Peyer's patch (tissue), 4 donors: ENCODE measurements at regions not wholly inside any gene's neighbourhood (a gene's known extent, or its start where the extent isn't known, plus 50 kb on each side); places are given as distances from the start of the nearest gene placed in this dataset.

ENCODE experiments used
- CTCF ChIP-seq, 6 experiments: fragments of 450-650 bp in 4 of 6; fragments of 200-600 bp in 2 of 6; sonication (generic) in 1 of 6; IDR thresholded peaks; one replicate each; pipeline ENCODE4 v1.5.1; 2017 to 2019; ENCODE audit warnings: antibody characterized with exemption in 6 of 6, mild to moderate bottlenecking in 3 of 6, moderate library complexity in 1 of 6
- POLR2A ChIP-seq, 2 donors: fragments of 450-650 bp; IDR thresholded peaks; one replicate each; pipeline ENCODE4 v1.5.1; 2017; ENCODE audit warnings: antibody characterized with exemption in 2 of 2, mild to moderate bottlenecking in 2 of 2, moderate library complexity in 2 of 2

- TF ChIP-seq CTCF (IDR thresholded peaks at IDR 0.05) (no peak), POLR2A (IDR thresholded peaks at IDR 0.05) (no peak)
Observed at GRCh38 chr13:74325106-74325505, 190.9 kb upstream of the KLF12 start.
